ENCODE measurements at regions not wholly inside any gene's neighbourhood (a gene's known extent, or its start where the extent isn't known, plus 50 kb on each side); places are given as distances from the start of the nearest gene placed in this dataset.

- H3K36me3 ChIP-seq (ENCODE audit: control insufficient read depth, insufficient read depth, low read length) = no peaks in the 10 kb centered on the region
- POLR2A ChIA-PET = no interaction called here
- no peaks in the 10 kb centered on the region for H4K20me1 ChIP-seq (replicated peaks; ENCODE audit: control insufficient read depth, insufficient read depth, low read length)
- in situ Hi-C loops (cut with MboI) (no loop called here), intact Hi-C loops (cut with micrococcal nuclease) (no loop called here)
- no peaks in the 10 kb centered on the region for H3K4me1 ChIP-seq (replicated peaks in 1 of 2; ENCODE audit: control insufficient read depth in 2 of 2, insufficient read depth in 2 of 2, low read length in 2 of 2)
- DNase-seq (ENCODE audit: extremely low read depth in 1 of 4, low spot score in 3 of 4) (no peak), FAIRE-seq (no peak), ATAC-seq (no peak)
- no peaks in the 10 kb centered on the region for H3K27me3 ChIP-seq (ENCODE audit: control insufficient read depth in 2 of 2, insufficient read depth in 2 of 2, low read length in 2 of 2)
- no peak overlapping the region for H3K4me2 ChIP-seq (ENCODE audit: insufficient read depth, low read length)
- H3K79me2 ChIP-seq (ENCODE audit: control insufficient read depth, insufficient read depth, low read length) = no peaks in the 10 kb centered on the region
- no peaks in the 10 kb centered on the region for H3K9me1 ChIP-seq (ENCODE audit: control insufficient read depth, insufficient read depth, low read length)
- TF ChIP-seq ZBTB34 (CRISPR knock-in tag; IDR thresholded peaks at IDR 0.05) (no peak), YBX1 (IDR thresholded peaks at IDR 0.05) (no peak), KHSRP (IDR thresholded peaks at IDR 0.05) (no peak), HDAC6 (IDR thresholded peaks at IDR 0.05; ENCODE audit: low read depth, low read length) (no peak), SIN3B (IDR thresholded peaks at IDR 0.05; ENCODE audit: low read depth) (no peak), ATF3 (IDR thresholded peaks at IDR 0.05) (no peak), ATF3 (CRISPR knock-in tag; conservative IDR thresholded peaks at IDR 0.05) (no peak), GATAD2B (IDR thresholded peaks at IDR 0.05; ENCODE audit: borderline replicate concordance) (no peak), CCAR2 (IDR thresholded peaks at IDR 0.05; ENCODE audit: low read depth, low read length) (no peak), HLTF (IDR thresholded peaks at IDR 0.05) (no peak), EWSR1 (IDR thresholded peaks at IDR 0.05; ENCODE audit: borderline replicate concordance, low read depth, partially characterized antibody) (no peak), DPF2 (IDR thresholded peaks at IDR 0.05) (no peak), ZZZ3 (IDR thresholded peaks at IDR 0.05) (no peak), ELF2 (CRISPR knock-in tag; IDR thresholded peaks at IDR 0.05) (no peak), SMARCC2 (IDR thresholded peaks at IDR 0.05; ENCODE audit: low read depth) (no peak), ARNT (IDR thresholded peaks at IDR 0.05) (no peak), COPS2 (conservative IDR thresholded peaks at IDR 0.05) (no peak), RBM17 (IDR thresholded peaks at IDR 0.05; ENCODE audit: borderline replicate concordance, low read depth, low read length) (no peak), CEBPZ (IDR thresholded peaks at IDR 0.05; ENCODE audit: borderline replicate concordance, low read depth, low read length) (no peak), RBM25 (IDR thresholded peaks at IDR 0.05; ENCODE audit: low read depth, low read length, severe bottlenecking) (no peak), BDP1 (IDR thresholded peaks at IDR 0.05; ENCODE audit: insufficient read depth, insufficient read length) (no peak)
- no peaks in the 10 kb centered on the region; the same call in 1 of the 2 replicates for H3K9me3 ChIP-seq (replicated peaks; ENCODE audit: control insufficient read depth, insufficient read depth, low read depth, low read length)
- H2AFZ ChIP-seq (ENCODE audit: low read depth, low read length) = no peak overlapping the region
- BruUV-seq (replicated peaks) = no TSS peak
- CTCF ChIA-PET (ENCODE audit: low intra/inter-chr PET ratio) = no interaction called here
- H3K9ac ChIP-seq (ENCODE audit: insufficient read depth in 1 of 2, low read depth in 2 of 2, low read length in 2 of 2) = no peak overlapping the region
- no peak overlapping the region for H3K4me3 ChIP-seq
- WGBS (ENCODE audit: insufficient coverage, low coverage, missing lambda C conversion rate) = 0% methylated on average over 2 of the region's 2 CpGs
- no peak overlapping the region for H3K27ac ChIP-seq (ENCODE audit: extremely low read depth, low read depth, low read length)
These were observed 275.7 kb upstream of the MMADHC start for GRCh38 chr2:149863227-149863626.

Data from K562 (cell line).